ENCODE measurements at regions not wholly inside any gene's neighbourhood (a gene's known extent, or its start where the extent isn't known, plus 50 kb on each side); places are given as distances from the start of the nearest gene placed in this dataset.

DNA sequence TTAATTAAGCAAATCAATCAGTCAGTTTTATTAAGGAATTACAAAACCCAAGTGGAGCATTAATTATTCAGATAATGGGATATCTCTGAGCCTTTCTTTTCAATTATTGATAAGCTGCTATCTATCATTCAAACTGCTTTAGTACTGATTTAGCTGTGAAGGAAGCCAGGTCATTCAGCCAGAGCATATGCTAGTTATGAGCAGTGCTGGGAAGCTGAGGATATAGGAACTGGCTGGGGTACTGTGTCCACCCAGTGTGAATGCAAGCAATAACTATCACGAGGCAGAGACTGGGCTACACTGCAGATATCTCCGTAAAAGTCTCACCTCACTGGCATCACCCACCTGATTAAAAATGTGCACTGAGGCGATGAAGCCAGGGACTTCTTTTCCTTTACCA lies 496.7 kb upstream of the PIK3C3 start:
- H3K27ac ChIP-seq (ENCODE audit: low read depth, low read length, poor library complexity, severe bottlenecking) = no peak overlapping the region
- TF ChIP-seq, protein P1, sequence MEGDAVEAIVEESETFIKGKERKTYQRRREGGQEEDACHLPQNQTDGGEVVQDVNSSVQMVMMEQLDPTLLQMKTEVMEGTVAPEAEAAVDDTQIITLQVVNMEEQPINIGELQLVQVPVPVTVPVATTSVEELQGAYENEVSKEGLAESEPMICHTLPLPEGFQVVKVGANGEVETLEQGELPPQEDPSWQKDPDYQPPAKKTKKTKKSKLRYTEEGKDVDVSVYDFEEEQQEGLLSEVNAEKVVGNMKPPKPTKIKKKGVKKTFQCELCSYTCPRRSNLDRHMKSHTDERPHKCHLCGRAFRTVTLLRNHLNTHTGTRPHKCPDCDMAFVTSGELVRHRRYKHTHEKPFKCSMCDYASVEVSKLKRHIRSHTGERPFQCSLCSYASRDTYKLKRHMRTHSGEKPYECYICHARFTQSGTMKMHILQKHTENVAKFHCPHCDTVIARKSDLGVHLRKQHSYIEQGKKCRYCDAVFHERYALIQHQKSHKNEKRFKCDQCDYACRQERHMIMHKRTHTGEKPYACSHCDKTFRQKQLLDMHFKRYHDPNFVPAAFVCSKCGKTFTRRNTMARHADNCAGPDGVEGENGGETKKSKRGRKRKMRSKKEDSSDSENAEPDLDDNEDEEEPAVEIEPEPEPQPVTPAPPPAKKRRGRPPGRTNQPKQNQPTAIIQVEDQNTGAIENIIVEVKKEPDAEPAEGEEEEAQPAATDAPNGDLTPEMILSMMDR (IDR thresholded peaks at IDR 0.05; ENCODE audit: low read length) = no peak
- TF ChIP-seq EZH2 (IDR thresholded peaks at IDR 0.05; ENCODE audit: borderline replicate concordance, low read length) = no peak
- H3K4me1 ChIP-seq (ENCODE audit: insufficient read depth, low read length, severe bottlenecking) = no peaks in the 10 kb centered on the region
- no peaks in the 10 kb centered on the region for H3K79me2 ChIP-seq (ENCODE audit: insufficient read depth, low read length)
- no peak overlapping the region for H2AFZ ChIP-seq (ENCODE audit: low read length)
- H3K36me3 ChIP-seq (ENCODE audit: insufficient read depth, low read length) = no peaks in the 10 kb centered on the region
- no peaks in the 10 kb centered on the region for H3F3A ChIP-seq (ENCODE audit: insufficient read depth, low read length)
- no peak overlapping the region for H3K4me2 ChIP-seq (ENCODE audit: low read length)
- no peaks in the 10 kb centered on the region for H3K9me3 ChIP-seq (ENCODE audit: low read length)
- no peaks in the 10 kb centered on the region for H3K9me2 ChIP-seq (ENCODE audit: low read depth, low read length)
- H4K20me1 ChIP-seq (ENCODE audit: insufficient read depth, low read length) = no peaks in the 10 kb centered on the region
- H3K4me3 ChIP-seq (ENCODE audit: low read depth, low read length, poor library complexity, severe bottlenecking) = no peak overlapping the region
- no peaks in the 10 kb centered on the region for H3K27me3 ChIP-seq (ENCODE audit: insufficient read depth, low read length)
- no peak overlapping the region for H3K9ac ChIP-seq (ENCODE audit: low read length)

DNA sequence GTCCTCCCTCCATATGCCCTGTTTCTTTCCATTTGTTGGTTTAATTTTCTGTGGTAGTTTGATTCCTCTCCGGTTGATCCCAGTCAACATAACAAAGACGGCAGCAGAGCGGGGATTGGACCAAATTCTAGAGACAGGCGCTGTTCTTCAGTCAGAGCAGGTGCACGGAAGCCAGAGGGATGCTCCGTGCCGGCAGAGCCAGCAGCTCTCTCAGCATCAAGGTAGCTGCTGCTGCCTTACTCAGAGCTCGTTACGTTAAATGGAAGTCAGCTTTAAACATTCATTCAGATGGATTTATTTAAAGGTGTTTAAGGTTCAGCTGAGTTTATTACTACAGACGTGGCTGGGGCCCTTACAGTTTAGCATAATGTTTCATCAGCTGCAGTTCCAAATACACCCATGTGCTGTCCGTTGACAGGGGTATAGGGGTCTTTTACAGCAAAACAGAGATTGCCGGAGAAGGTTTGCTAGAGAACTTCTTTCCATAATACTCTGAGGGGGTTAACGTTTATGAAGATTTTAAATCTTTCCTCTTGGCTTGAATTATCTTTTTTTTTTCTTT lies 497.2 kb upstream of the PIK3C3 start:
- Histone ChIP-seq H3K4me2 (ENCODE audit: low read length) (no peak overlapping the region), H3K79me2 (ENCODE audit: insufficient read depth, low read length) (no peaks in the 10 kb centered on the region), H2AFZ (ENCODE audit: low read length) (no peak overlapping the region), H3K9me3 (ENCODE audit: low read length) (no peaks in the 10 kb centered on the region), H3K27ac (ENCODE audit: low read depth, low read length, poor library complexity, severe bottlenecking) (no peak overlapping the region), H3K4me1 (ENCODE audit: insufficient read depth, low read length, severe bottlenecking) (no peaks in the 10 kb centered on the region), H3F3A (ENCODE audit: insufficient read depth, low read length) (no peaks in the 10 kb centered on the region), H3K36me3 (ENCODE audit: insufficient read depth, low read length) (no peaks in the 10 kb centered on the region), H3K9ac (ENCODE audit: low read length) (no peak overlapping the region), H3K9me2 (ENCODE audit: low read depth, low read length) (no peaks in the 10 kb centered on the region), H3K4me3 (ENCODE audit: low read depth, low read length, poor library complexity, severe bottlenecking) (no peak overlapping the region), H4K20me1 (ENCODE audit: insufficient read depth, low read length) (no peaks in the 10 kb centered on the region), H3K27me3 (ENCODE audit: insufficient read depth, low read length) (no peaks in the 10 kb centered on the region)
- no peak for TF ChIP-seq EZH2 (IDR thresholded peaks at IDR 0.05; ENCODE audit: borderline replicate concordance, low read length)
- TF ChIP-seq, protein P1 (IDR thresholded peaks at IDR 0.05; ENCODE audit: low read length) = no peak

DNA sequence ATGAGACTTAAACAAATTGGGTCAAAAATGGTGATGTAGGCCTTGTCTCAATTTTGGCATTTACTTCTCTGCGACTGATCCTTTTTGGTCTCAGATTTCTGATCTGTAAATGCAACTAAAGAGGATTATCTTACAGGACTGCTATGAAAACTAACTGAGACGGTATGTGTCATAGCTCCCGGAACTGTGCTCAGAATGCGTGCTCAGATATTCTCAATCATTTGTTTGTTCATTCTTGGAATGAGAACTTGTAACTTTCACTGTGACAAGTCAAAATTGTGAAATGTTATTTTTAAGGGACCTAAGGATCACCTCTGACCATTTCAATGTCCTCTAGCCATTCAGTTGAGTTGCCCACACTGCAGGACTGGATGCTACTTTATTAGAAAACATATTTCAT lies 498.2 kb upstream of the PIK3C3 start:
- Histone ChIP-seq H3K27me3 (ENCODE audit: insufficient read depth, low read length) (no peaks in the 10 kb centered on the region), H4K20me1 (ENCODE audit: insufficient read depth, low read length) (no peaks in the 10 kb centered on the region), H3K4me1 (ENCODE audit: insufficient read depth, low read length, severe bottlenecking) (no peaks in the 10 kb centered on the region), H3K4me2 (ENCODE audit: low read length) (no peak overlapping the region), H2AFZ (ENCODE audit: low read length) (no peak overlapping the region), H3K36me3 (ENCODE audit: insufficient read depth, low read length) (no peaks in the 10 kb centered on the region), H3K27ac (ENCODE audit: low read depth, low read length, poor library complexity, severe bottlenecking) (no peak overlapping the region), H3K4me3 (ENCODE audit: low read depth, low read length, poor library complexity, severe bottlenecking) (no peak overlapping the region), H3K79me2 (ENCODE audit: insufficient read depth, low read length) (no peaks in the 10 kb centered on the region), H3K9me2 (ENCODE audit: low read depth, low read length) (no peaks in the 10 kb centered on the region), H3F3A (ENCODE audit: insufficient read depth, low read length) (no peaks in the 10 kb centered on the region; the same call in 1 of the 2 replicates), H3K9ac (ENCODE audit: low read length) (no peak overlapping the region), H3K9me3 (ENCODE audit: low read length) (no peaks in the 10 kb centered on the region)
- TF ChIP-seq, protein P1 (IDR thresholded peaks at IDR 0.05; ENCODE audit: low read length) = no peak
- TF ChIP-seq EZH2 (IDR thresholded peaks at IDR 0.05; ENCODE audit: borderline replicate concordance, low read length) = no peak
